Upper lobe of left lung (tissue), 4 donors: ENCODE measurements at regions not wholly inside any gene's neighbourhood (a gene's known extent, or its start where the extent isn't known, plus 50 kb on each side); places are given as distances from the start of the nearest gene placed in this dataset.

Source experiments
- CTCF ChIP-seq, 6 experiments: fragments of 450-650 bp in 4 of 6; fragments of 200-600 bp in 2 of 6; sonication (generic) in 2 of 6; IDR thresholded peaks; one replicate each; pipeline ENCODE4 v1.5.1; 2016 to 2019; ENCODE audit warnings: antibody characterized with exemption in 6 of 6
- POLR2A ChIP-seq, 4 donors: fragments of 450-650 bp; IDR thresholded peaks; one replicate each; pipeline ENCODE4 v1.5.1; 2016 to 2017; ENCODE audit warnings: antibody characterized with exemption in 4 of 4, mild to moderate bottlenecking in 2 of 4
- POLR2AphosphoS5 ChIP-seq, 2 donors: sonication (generic); formaldehyde crosslinking; IDR thresholded peaks; one replicate each; pipeline ENCODE4 v1.5.1; 2017; ENCODE audit warnings: antibody characterized with exemption in 2 of 2

- TF ChIP-seq CTCF (IDR thresholded peaks at IDR 0.05), result no peak
- no peak for TF ChIP-seq POLR2AphosphoS5 (IDR thresholded peaks at IDR 0.05)
- TF ChIP-seq POLR2A (IDR thresholded peaks at IDR 0.05), result no peak
Observed at GRCh38 chr13:86000546-86000945, 201.3 kb upstream of the SLITRK6 start.
